Iris pigment epithelial cell (primary cell): ENCODE measurements at regions not wholly inside any gene's neighbourhood (a gene's known extent, or its start where the extent isn't known, plus 50 kb on each side); places are given as distances from the start of the nearest gene placed in this dataset.

Experiments
- DNase-seq: peaks from one replicate; pipeline ENCODE4 v3.0.0-alpha.2; 2011; ENCODE audit warnings: low read depth

- DNase-seq = no peak
Measured at GRCh38 chr19:30704771-30705330, 332.7 kb downstream of the ZNF536 start.

DNA sequence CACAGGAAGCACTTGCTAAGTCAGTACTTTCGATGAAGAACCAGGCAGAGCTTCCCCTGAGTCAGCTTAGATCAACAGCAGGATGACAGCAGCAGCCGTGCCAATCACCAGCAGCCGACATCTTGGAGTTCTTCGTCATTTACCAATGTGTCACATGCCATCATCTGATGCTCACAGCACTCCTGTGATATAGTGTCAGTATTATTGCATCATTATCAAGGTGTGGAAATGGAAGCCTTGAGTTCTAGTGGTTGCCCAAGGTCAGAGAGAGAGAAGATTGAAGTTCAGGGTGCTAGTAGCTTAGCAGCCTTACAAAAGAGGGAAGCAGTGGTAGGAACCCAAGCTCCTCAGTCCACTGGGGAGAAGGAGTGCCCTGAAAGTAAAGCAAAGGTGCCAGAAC is 331.5 kb downstream of the ZNF536 start:
- DNase-seq = no peak

- DNase-seq = no peak
Measured at GRCh38 chr19:30701178-30701577, 329.0 kb downstream of the ZNF536 start.

DNA sequence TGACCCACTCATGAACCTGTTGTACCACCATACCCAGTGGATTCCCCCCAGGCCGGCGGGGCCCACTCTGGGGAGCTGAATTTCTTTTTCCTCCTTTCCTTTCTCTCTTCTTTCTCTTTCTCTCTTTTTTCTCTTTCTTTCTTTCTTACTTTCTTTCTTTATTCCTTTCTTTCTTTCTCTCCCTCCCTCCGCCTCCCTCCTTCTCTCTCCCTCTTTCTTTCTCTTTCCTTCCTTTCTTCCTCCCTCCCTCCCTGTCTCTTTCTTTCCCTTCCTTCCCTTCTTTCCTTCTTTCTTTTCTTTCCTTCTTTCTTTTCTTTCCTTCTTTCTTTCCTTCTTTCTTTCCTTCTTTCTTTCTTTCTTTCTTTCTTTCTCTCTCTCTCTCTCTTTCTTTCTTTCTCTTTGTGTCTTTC is 327.7 kb downstream of the ZNF536 start:
- DNase-seq = no peak

- DNase-seq = peak; percentile 17
Measured at GRCh38 chr19:30696514-30696913, 324.3 kb downstream of the ZNF536 start.

DNA sequence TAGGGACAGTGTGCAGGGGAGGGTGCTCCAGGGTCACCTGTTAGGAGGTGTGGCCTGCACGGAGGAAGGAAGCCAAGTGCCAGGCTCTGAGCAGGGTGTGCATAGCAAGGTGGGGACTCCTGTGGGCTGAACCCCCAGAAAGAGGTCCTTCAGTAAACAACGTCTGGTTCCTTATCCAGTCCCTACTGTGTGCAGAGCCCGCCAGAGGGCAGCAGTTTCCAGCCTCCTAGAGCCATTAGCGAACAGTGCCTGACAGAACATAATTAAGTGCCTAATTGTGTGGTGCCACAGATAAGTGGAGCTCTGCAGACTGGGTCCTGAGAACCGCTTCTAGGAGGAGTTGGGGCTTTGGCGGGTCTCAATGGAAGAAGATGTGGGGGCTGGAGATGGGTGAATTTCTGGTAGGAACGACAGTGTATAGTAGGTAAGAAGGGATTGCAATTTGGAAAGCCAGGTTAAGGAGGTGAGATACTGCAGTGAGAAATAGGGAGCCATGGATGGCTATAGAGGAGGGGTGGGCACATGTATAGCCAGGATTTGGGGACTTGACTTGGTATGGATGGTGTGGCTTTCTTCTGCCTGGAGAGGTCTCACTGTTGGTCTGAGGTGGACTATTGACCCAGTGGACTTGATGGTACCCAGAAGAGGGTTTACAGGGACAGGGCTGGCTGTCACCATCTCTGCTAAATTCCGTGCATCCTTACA is 323.1 kb downstream of the ZNF536 start:
- no peak for DNase-seq

- DNase-seq = no peak
Measured at GRCh38 chr19:30694156-30694755, 322.1 kb downstream of the ZNF536 start.

DNA sequence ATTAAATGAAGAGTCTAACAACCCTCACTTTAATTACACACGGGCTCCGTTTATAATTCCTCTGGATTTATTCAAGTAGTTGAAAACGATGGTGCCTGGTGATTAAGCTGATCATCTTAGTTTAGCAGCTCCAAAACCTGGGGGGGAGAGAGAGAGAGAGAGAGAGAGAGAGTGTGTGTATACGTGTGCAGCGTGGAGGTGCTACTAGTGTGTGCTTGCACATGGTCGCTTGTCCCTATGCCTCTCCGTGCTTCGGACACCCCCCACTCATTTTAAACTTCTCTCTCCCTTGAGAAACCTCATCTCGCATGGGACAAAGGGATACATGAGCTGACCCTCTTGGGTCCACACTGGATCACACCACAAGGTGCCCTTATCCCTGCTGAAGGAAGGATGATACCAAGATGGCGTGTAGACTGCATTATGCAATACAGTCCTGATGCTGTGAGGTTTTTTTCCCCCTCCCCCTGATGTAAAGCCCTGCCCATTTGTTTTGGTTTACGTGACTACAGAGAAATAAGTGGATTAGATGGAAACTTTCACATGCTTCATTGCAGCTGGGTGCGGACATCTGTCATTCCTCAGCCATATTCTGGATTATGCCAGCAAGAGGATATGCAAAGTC is 320.8 kb downstream of the ZNF536 start:
- no peak for DNase-seq

GRCh38 chr19:30692181-30692811 is 320.1 kb downstream of the ZNF536 start:
- DNase-seq = peak; percentile 4

GRCh38 chr19:30691819-30692166 is 319.6 kb downstream of the ZNF536 start:
- no peak for DNase-seq

DNA sequence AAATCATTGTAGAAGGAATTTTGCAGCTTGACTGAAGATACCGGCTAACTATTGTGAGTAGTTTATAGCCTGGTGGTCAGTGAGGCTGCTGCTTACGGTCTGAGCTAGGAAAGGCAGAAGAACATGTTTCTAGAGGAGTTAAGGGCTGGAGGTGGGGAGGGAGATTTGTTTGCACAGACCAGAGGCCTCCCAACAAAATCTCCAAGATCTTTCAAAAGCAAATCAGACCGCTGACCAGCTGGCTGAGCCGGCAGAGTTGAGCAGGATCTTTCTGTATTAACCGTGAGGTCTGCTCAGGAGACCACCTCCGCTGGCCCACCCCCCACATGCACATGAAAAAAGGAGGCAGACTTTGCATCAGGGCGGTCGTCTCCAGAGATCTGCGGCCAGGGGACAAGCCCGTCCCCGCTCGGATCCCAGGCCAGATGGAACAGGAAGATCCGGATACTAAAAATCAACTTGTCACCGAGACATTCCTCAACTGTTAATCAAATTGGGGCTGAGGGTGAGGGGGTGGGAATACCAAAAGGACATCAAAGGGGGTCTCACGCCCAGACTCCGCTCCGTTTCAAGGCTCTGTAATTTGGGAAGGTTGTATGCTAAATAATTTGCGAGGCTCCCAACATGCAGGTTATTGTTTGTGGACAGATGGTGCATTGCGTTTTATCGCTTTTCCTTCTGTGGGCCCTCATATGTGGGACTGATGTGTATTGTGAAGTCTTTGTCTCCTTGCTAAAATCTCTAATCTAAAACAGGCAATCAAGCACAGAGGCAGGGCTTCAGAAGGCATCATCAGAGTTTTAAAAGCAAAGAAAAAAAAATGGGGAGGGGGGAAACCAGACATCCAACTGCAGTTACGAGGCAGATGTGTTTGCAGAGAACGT is 319.0 kb downstream of the ZNF536 start:
- DNase-seq = no peak

GRCh38 chr19:30690525-30690924 is 318.3 kb downstream of the ZNF536 start:
- no peak for DNase-seq

DNA sequence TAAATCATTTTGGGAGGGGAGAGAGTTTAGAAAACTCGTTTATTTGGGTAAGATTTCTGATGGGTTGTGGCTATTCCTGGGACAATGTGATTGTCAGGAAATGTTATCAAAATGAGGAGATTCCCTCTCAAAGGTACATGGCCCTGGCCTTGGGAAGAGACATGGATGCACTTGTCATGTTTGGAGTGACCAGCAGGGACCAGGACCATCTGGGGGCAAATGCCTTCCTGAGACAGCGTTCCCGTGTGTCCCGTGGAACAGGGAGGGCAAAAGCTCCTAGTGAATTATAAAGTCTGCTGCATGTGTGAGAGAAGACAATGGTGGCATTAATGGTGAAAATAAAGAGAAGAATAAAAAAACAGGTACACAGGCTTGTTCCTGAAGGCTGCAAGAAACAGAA is 317.3 kb downstream of the ZNF536 start:
- DNase-seq = no peak

DNA sequence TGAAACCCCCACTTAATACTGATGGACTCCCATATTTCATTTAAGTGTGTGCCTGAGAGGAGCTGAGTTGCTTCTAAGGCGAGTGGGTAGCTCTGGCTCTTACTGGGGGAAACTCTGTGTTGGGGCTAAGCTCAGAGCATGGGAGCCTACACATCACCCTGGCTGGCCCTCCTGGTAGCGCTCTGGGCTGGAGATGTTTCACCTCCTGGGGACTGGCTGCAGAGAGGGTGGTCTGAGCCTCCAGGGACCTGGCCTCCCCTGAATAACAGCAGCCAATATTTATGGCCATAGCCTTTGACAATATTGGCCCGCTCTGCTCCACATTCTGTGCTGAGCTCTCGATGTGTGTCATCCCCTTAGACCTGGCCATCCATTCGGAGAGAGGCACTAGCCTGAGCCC is 316.5 kb downstream of the ZNF536 start:
- DNase-seq = no peak

GRCh38 chr19:30686826-30687566 is 314.8 kb downstream of the ZNF536 start:
- DNase-seq = no peak

DNA sequence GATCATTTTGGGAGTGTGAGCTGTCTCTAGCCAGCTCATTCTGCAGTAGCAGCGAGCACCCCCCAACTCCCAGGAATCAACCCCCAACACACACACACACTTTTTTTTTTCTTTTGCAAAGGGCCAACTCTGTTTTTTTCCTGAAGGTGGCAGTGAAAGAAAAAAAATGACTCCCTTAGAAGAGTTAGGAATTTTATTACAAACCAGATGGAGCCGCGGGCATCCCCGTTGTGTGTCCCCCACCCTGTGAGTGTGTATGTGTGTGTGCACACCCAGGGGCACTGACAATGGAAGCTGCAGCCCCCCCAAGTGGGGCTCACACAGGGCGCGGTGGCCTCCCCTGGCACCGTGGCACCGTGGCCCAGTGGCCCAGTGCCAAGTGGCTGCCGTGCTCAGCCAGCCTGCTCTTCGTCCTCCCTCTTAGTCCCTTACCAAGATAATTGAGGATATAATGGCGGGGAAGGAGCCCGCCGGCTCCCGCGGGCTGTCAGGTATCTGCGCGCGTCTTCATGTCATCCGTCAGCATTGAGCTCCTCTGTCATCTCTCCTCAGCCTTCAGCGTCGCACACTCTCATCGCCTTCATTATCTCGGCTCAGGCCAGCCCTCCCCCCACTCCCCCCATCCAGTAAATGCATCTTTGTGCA is 314.1 kb downstream of the ZNF536 start:
- peak; percentile 18 for DNase-seq

DNA sequence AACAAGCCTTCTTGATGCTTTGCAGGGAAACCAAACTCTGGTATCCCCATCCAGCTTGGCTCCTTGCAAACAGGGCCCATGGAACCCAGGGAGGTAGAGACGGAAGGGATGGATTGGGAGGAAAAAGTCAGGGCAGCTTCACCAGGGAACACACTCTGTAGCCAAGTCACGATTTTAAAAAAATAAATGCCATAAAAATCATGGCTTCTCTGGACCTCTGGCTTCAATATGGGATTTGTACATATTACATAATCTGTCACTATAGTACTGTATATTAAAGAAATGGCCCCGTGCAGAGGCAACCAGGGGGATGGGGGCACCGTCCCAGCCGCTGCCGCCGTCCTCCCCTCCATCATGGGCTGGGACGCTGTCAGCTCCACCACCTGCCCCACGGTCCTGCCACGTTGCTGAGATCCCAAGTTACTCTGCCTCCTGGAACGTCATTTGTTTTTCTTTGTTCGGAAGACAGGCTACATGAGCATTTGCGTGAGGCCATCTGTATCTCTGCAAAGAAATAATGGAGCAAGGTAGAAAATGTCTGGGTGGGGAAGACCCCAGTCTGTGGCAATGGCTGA is 313.3 kb downstream of the ZNF536 start:
- no peak for DNase-seq

DNA sequence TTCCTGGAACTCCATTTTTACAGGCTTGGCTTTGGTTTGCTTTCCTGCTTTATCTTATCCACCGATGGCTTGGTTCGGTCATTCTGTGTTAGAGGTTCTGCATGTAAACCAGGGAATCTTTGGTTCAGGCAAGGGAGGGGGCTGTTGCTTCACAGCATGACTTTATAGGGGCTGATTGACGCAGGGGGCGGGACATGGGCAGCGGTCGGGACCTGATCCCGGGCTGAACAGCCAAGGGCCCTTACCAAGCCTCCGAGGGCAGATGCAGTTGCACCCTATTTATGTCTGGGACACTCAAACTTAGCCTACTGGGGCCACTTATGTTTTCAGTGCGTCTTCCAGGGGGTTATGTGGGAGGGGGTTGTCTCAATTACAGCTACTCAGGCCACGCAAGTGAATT is 312.4 kb downstream of the ZNF536 start:
- DNase-seq = no peak

- peak; percentile 85 for DNase-seq
Measured at GRCh38 chr19:30682999-30683536, 310.9 kb downstream of the ZNF536 start.
